Common myeloid progenitor, CD34-positive (primary cell): ENCODE measurements at regions not wholly inside any gene's neighbourhood (a gene's known extent, or its start where the extent isn't known, plus 50 kb on each side); places are given as distances from the start of the nearest gene placed in this dataset.
A peak's percentile ranks its signal among the peaks of the same experiment; 100 is the strongest.
"Not testable (repeated sequence)": the region's sequence is repeated elsewhere in the genome, so short reads cannot be mapped to it uniquely, and the experiment has no call there.

Experiments
- CTCF ChIA-PET: fragments of 350-600 bp; sonication (Branson Sonifier 250); formaldehyde crosslinking; loops from one replicate; lab custom pipeline; 2021; ENCODE audit warnings: antibody characterized with exemption; lab: Charles Lee
- POLR2A ChIA-PET: fragments of 350-600 bp; sonication (Branson Sonifier 250); formaldehyde crosslinking; loops from one replicate; lab custom pipeline; 2021; ENCODE audit warnings: antibody characterized with exemption; lab: Charles Lee
- DNase-seq, 3 donors: peaks; one replicate each; pipeline versions ENCODE4 v3.0.0 to v3.0.0-alpha.2; 2013
- H3K27ac ChIP-seq, 2 experiments: 1 replicate in 1 of 2; 2 replicates in 1 of 2; pipeline ENCODE4 v1.7.0; 2013; ENCODE audit warnings: inconsistent platforms in 2 of 2, low read length in 2 of 2, mild to moderate bottlenecking in 2 of 2, low read depth in 1 of 2, moderate library complexity in 1 of 2; ENCODE audit not compliant: severe bottlenecking in 2 of 2, insufficient read depth in 1 of 2, poor library complexity in 1 of 2
- H3K27me3 ChIP-seq, 5 experiments: replicated peaks in 2 of 5; 1 replicate in 3 of 5; 2 replicates in 2 of 5; pipeline versions ENCODE4 v1.6.1 to v1.7.0; 2013; ENCODE audit warnings: low read length in 4 of 5, mild to moderate bottlenecking in 2 of 5, moderate library complexity in 2 of 5, inconsistent platforms in 1 of 5; ENCODE audit not compliant: insufficient read depth in 5 of 5, control insufficient read depth in 4 of 5
- H3K36me3 ChIP-seq, 4 experiments: 1 replicate in 2 of 4; 2 replicates in 2 of 4; pipeline versions ENCODE4 v1.6.1 to v1.7.0; 2013; ENCODE audit warnings: low read length in 3 of 4, control low read depth in 1 of 4, mild to moderate bottlenecking in 1 of 4; ENCODE audit not compliant: control insufficient read depth in 4 of 4, insufficient read depth in 4 of 4
- H3K4me1 ChIP-seq, 4 experiments: 1 replicate in 3 of 4; 2 replicates in 1 of 4; pipeline versions ENCODE4 v1.6.1 to v1.7.1; 2013; ENCODE audit warnings: low read length in 3 of 4, mild to moderate bottlenecking in 3 of 4, control low read depth in 1 of 4, inconsistent platforms in 1 of 4, moderate library complexity in 1 of 4; ENCODE audit not compliant: control insufficient read depth in 4 of 4, insufficient read depth in 4 of 4; ENCODE audit errors: control extremely low read depth in 1 of 4
- H3K4me3 ChIP-seq, 7 experiments: 1 replicate in 4 of 7; 2 replicates in 3 of 7; pipeline versions ENCODE4 v1.5.1 to v1.7.0; 2013; ENCODE audit warnings: mild to moderate bottlenecking in 7 of 7, low read length in 6 of 7, moderate library complexity in 6 of 7, inconsistent platforms in 2 of 7, low read depth in 2 of 7, control low read depth in 1 of 7; ENCODE audit not compliant: insufficient read depth in 4 of 7, control insufficient read depth in 1 of 7; ENCODE audit errors: extremely low read depth in 1 of 7
- H3K9me3 ChIP-seq, 5 experiments: 1 replicate in 4 of 5; 2 replicates in 1 of 5; pipeline versions ENCODE4 v1.6.1 to v1.7.1; 2013; ENCODE audit warnings: low read length in 4 of 5, mild to moderate bottlenecking in 2 of 5, inconsistent platforms in 1 of 5, low read depth in 1 of 5, moderate library complexity in 1 of 5; ENCODE audit not compliant: control insufficient read depth in 4 of 5, insufficient read depth in 2 of 5; ENCODE audit errors: control extremely low read depth in 1 of 5
- WGBS: methylation state at CpG from one replicate; pipeline ENCODE4 v1.1.5; 2013; ENCODE audit not compliant: insufficient coverage; 5-methylcytosine and 5-hydroxymethylcytosine counted together

DNA sequence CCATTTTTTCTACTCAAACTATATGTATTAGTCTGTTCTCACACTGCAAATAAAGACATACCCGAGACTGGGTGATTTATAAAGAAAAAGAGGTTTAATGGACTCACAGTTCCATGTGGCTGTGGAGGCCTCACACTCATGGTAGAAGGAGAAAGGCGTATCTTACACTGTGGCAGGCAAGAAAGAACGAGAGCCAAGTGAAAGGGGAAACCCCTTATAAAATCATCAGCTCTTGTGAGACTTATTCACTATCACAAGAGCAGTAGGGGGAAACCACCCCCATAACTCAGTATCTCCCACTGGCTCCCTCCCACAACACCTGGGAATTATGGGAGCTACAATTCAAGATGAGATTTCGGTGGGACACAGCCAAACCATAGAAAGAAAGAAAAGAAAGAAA, 266.3 kb upstream of the TLE3 start:
- H3K36me3 ChIP-seq, H3K9me3 ChIP-seq, H3K4me3 ChIP-seq, H3K4me1 ChIP-seq, H3K27ac ChIP-seq, DNase-seq, H3K27me3 ChIP-seq: not testable (repeated sequence)
- CTCF ChIA-PET, result interaction anchor here (0.8 to 1.8 kb wide), 13 partner anchors 12 to 788 kb away, joined by 3 to 7 read pairs (median 4); no protein-coding TSS in a partner anchor
- POLR2A ChIA-PET, result interaction anchor here (1.0 kb wide), 1 partner anchor 15 kb away, joined by 3 read pairs; no protein-coding TSS in a partner anchor
- no CpG with 5 or more reads among the region's 4 CpGs for WGBS

DNA sequence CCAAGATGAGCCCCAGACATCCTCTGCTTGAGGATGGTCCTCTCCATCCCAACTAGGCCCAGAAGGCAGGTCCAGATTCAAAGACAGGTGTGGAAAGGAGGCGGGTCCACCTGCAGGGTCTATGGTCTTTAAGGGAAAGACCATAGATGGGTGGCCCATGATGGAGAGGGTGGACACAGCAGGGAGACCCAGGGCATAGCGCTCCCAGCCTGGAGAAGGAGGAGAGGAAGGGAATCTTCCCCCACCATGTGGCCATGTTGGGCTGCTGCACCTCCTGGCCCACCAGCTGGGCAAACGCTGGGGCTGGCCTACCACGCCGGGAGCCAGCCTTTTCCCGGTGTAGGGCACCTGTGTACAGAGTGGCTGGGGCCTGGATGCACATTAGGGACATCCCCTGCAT, 265.2 kb upstream of the TLE3 start:
- no peaks in the 10 kb centered on the region for H3K9me3 ChIP-seq
- POLR2A ChIA-PET, result interaction anchor here (0.6 to 0.7 kb wide), 3 partner anchors 57 to 1331 kb away, joined by 3 read pairs; no protein-coding TSS in a partner anchor
- no peaks in the 10 kb centered on the region for H3K4me1 ChIP-seq
- H3K27me3 ChIP-seq, result no peaks in the 10 kb centered on the region
- CTCF ChIA-PET, result interaction anchor here (0.6 to 1.8 kb wide), 19 partner anchors 9 to 787 kb away, joined by 3 to 7 read pairs (median 4); no protein-coding TSS in a partner anchor
- no peak overlapping the region for H3K27ac ChIP-seq
- no peak overlapping the region for H3K4me3 ChIP-seq
- WGBS, result 35% methylated on average over 2 of the region's 6 CpGs
- H3K36me3 ChIP-seq, result no peaks in the 10 kb centered on the region
- DNase-seq, result peak in 2 of 3 donors; percentile 14 to 27

DNA sequence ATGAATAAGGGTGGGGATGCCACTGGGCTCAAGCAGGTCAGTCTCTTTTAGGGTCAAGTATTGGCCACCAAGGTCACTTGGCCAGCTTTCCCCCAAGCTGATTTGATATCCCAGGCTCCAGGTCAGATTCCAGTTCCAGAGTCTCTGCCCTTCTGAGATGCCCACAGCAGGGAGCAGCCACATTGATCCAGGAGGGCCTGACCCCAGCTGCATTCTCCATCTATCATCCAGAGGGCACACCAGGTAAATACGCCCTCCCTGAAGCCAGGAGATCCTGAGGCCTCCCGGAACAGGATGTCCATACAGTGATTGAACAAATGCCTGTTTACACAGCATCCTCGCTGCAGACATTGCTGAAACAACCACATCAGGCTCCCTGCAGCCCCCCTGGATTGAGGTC, 264.6 kb upstream of the TLE3 start:
- ChIA-PET CTCF (interaction anchor here (0.6 to 1.8 kb wide), 6 partner anchors 9 to 520 kb away, joined by 3 to 5 read pairs (median 3); no protein-coding TSS in a partner anchor), POLR2A (interaction anchor here (0.6 to 0.7 kb wide), 2 partner anchors 58 to 77 kb away, joined by 3 read pairs; no protein-coding TSS in a partner anchor)
- WGBS, result 80% methylated on average over 3 of the region's 3 CpGs
- no peak overlapping the region for H3K4me3 ChIP-seq
- no peak overlapping the region for H3K27ac ChIP-seq
- H3K27me3 ChIP-seq, result no peaks in the 10 kb centered on the region
- H3K36me3 ChIP-seq, result no peaks in the 10 kb centered on the region
- H3K9me3 ChIP-seq, result no peaks in the 10 kb centered on the region
- no peak for DNase-seq
- no peaks in the 10 kb centered on the region for H3K4me1 ChIP-seq

DNA sequence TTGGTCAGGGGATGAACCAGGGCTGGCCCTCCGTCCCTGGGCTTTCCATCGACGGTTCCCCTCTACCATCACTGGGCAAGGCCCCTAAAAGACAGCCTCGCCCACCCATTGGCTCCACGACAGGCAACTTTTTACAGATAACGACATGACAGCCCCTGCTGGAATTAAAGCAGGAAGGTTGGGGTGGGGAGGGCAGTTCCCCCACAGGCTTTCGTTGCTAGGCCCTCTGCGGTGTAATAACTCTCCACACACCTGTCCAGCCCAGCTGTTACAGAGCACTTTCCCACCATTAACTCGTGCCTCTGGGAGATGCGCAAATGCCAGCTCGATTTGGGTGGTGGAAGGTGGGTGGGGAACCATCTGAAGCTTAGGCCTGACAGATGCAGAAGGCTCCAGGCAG, 264.2 kb upstream of the TLE3 start:
- Histone ChIP-seq H3K4me3 (no peak overlapping the region), H3K27me3 (no peaks in the 10 kb centered on the region), H3K27ac (no peak overlapping the region), H3K36me3 (no peaks in the 10 kb centered on the region), H3K4me1 (no peaks in the 10 kb centered on the region), H3K9me3 (no peaks in the 10 kb centered on the region)
- CTCF ChIA-PET, result interaction anchor here (0.8 to 1.2 kb wide), 2 partner anchors 10 to 171 kb away, joined by 3 to 5 read pairs; no protein-coding TSS in a partner anchor
- POLR2A ChIA-PET, result no interaction called here
- DNase-seq, result no peak
- 93% methylated on average over 10 of the region's 11 CpGs for WGBS

GRCh38 chr15:70361106-70361505, 263.4 kb upstream of the TLE3 start:
- Histone ChIP-seq H3K4me3 (no peak overlapping the region), H3K36me3 (no peaks in the 10 kb centered on the region), H3K27ac (no peak overlapping the region), H3K4me1 (no peaks in the 10 kb centered on the region), H3K9me3 (no peaks in the 10 kb centered on the region), H3K27me3 (no peaks in the 10 kb centered on the region)
- DNase-seq, result no peak
- ChIA-PET POLR2A (no interaction called here), CTCF (no interaction called here)
- WGBS, result 100% methylated on average over 2 of the region's 2 CpGs

GRCh38 chr15:70358871-70359647, 261.3 kb upstream of the TLE3 start:
- no peaks in the 10 kb centered on the region for H3K9me3 ChIP-seq
- no peak overlapping the region for H3K4me3 ChIP-seq
- H3K27ac ChIP-seq, result no peak overlapping the region
- 97% methylated on average over 12 of the region's 14 CpGs for WGBS
- DNase-seq, result no peak
- H3K4me1 ChIP-seq, result peaks cover 0 to 5% (median 2%) of the 10 kb centered on the region in 4 experiments
- no peaks in the 10 kb centered on the region for H3K36me3 ChIP-seq
- CTCF ChIA-PET, result interaction anchor here (0.9 kb wide), 1 partner anchor 33 kb away, joined by 3 read pairs; no protein-coding TSS in a partner anchor
- no peaks in the 10 kb centered on the region for H3K27me3 ChIP-seq
- POLR2A ChIA-PET, result no interaction called here
